ENCODE measurements at regions not wholly inside any gene's neighbourhood (a gene's known extent, or its start where the extent isn't known, plus 50 kb on each side); places are given as distances from the start of the nearest gene placed in this dataset.

DNA sequence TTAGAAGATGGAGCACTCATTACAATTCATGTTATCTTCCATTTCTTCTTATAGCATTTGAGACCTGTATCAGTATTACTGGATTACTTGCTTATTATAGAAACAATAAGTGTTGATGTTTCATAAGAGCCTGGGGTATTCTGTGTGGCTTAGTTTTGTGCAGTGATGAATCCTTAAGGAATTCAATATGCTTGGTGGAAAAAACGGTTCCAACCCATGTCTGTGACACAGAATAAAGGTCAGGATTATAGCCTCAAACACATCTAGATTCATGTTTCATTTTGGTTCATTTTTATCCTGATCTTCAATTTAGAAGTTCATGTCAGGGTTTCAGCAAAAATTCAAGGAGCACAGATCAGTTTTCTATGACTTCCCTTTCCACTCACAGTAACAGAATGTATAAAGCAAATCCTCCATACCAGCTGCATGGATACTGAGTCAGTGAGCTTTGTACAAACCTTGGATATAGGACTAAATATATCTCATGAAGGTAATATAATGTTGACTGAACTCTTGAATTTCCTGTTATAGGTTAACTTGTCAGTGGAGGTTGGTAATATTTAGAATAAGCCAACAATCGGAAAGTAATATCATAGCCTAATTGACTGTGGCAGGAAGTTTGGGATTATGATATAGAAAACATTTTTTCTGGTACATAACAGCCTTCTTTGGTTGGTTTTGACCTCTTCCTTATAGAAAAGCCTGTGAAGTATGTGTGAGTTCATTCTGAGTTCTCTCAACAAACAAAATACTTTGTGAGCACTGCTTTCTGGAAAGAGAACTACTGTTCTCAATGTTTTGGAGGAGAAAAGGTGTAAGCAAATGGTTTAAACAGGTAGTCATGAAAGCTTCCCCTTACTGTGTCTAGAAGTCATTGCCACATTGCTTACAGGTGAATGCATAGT, 218.2 kb upstream of the TPM1 start:
- DNase-seq: peak; percentile 80

DNA sequence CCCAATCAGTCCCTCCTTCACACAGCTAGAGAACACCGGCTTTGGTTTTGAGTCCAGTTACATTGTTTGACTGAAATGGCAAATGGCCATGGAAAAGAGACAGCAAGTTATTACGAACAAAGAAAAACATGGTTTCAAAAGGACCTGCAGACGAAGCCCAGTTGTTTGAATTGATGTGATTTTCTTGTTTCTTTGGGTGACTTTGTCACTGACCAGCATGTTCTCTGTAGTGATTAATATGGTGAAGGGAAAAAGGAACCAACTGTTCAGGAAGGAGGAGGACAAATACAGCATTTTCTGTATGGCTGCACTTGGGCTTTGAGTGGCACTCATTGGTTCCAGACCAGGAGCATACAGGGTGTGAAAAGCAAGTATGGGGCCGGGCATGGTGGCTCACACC, 217.4 kb upstream of the TPM1 start:
- DNase-seq: no peak

DNA sequence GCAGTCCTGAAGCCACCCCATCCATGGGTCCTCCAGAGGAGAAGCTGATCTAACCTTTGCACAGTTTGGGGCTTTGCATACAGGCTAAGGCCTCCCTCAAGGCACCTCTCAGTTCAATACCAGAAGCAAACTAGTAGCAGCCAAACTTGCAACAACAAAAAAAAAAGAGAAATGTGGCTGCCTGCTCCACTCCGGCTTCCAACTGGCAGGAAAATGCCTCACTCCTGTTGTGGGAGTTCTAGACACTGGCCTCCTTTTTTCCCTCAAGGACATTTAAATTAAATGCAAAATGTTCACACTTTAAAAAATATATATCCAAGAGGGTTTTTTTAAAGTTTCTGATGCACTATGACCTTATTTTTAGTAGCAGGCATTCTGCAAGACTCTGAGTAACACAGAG, 216.0 kb upstream of the TPM1 start:
- DNase-seq: no peak

DNA sequence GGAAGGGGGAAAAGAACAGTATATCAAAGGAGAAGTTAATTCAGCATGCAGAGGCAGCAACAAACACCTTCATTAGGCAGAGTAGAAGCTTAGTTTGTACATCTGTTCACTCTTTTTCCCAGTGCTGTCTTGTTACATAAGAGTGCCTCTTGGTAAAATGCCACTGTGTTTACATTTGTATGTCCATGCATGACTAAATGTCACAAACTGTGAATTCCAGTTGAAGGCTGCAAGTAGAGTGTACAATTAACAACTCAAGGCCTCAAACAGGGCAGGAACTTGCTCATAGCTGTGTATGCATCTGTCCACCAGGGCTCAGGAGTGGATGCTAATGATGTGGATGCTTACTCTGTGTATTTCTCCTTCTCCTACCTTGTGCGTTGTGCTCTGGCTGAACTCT, 214.2 kb upstream of the TPM1 start:
- no peak for DNase-seq

DNA sequence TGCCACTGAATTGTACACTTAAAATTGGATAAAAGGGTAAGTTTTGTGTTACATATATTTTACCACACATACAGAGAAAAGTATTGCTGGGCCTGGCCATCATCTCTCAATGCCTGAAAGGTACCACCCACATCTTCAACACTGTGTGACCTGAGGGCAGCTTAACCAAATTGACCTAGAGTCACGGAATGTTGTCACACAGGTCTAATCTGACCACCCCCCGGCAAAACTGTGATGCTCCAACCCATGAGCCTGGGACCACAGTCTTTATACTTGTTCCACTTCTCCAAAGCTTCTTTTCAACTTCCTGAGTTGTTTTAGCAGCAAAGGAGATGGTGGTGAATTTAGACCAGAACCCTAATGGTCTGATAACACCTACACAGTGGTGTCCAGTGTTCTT, 210.3 kb upstream of the TPM1 start:
- no peak for DNase-seq

DNA sequence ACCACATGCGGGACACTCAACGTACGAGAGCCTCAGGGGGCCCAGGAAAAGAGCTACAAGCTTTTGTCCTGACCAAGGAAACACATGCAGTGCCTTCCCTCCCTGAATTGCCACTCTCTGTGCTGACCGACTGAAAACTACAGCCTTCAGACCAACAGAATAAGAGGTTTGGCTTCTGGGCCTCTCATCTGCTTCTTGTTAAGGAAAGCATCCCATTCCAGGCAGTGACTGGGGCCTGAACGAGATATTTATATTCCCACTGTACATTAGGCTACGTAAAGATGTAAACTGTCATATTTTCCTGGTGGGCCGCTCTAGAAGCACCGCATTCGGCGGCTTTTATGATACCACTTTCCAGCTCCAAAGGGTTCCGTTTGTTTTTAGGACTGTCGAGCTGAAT, 208.9 kb upstream of the TPM1 start:
- peak; percentile 77 for DNase-seq

DNA sequence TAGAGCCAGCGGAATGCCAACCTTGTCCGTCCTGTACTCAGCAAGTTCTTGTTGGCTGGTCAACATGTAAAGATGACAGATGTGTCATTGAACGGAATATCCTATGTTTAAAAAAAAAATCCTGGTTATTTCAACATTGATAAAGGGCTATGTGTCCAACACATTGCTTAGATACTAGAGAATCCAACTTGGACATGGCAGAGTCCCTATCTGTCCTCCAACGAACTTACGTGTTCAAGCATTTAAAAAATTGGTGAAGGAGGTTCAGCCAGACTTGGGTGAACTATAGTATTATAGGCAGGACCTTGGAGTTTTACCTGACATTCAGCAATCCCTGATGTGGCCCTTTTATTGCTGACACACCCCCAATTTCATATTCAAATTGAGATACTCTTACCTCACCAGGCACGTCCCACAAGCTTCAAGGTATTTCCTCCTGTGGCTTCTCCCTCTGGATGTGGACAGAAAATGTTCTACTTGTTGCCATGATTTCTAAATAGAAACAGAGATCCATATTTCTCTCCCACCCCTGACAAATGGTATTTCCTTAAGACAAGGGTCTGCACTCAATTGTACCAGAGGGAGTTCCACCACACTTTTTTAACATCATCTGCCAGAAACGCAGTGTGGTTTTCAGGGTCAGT, 207.7 kb upstream of the TPM1 start:
- peak; percentile 27 for DNase-seq

DNA sequence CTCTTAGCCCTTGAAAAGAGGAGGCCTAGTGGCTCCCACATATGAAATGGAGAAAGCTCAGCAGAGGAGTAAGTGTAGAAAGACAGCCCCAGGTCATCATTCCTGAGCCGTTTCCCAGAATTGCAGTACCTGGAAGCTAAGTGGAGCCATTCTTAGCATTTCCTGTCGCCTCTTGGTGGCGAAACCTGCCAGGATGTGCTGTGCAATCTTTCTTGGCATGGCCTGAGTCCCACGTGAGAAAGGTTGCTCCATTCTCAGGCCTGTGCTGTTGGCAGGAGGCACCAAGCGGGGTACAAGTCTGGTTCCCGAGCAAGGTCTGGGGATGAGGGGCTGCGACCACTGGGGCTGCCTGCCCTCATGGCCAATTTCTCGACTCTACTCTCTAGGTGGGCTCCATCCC, 207.2 kb upstream of the TPM1 start:
- DNase-seq: no peak

DNA sequence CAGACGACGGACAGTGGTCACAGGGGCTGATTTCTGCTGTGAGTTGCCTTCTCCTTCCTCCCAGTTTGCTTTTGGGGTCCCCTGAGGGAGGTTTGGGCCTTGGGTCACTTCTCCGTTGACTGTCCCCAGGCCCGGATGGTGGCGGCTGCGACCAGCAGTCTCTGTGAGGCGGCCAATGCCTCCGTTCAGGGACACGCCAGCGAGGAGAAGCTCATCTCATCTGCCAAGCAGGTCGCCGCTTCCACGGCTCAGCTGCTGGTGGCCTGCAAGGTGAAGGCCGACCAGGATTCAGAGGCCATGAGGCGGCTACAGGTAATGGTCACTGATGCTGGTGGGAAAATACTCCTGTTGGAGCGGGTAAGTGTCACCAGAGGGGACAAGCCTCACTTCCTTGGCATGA, 206.8 kb upstream of the TPM1 start:
- DNase-seq: no peak

DNA sequence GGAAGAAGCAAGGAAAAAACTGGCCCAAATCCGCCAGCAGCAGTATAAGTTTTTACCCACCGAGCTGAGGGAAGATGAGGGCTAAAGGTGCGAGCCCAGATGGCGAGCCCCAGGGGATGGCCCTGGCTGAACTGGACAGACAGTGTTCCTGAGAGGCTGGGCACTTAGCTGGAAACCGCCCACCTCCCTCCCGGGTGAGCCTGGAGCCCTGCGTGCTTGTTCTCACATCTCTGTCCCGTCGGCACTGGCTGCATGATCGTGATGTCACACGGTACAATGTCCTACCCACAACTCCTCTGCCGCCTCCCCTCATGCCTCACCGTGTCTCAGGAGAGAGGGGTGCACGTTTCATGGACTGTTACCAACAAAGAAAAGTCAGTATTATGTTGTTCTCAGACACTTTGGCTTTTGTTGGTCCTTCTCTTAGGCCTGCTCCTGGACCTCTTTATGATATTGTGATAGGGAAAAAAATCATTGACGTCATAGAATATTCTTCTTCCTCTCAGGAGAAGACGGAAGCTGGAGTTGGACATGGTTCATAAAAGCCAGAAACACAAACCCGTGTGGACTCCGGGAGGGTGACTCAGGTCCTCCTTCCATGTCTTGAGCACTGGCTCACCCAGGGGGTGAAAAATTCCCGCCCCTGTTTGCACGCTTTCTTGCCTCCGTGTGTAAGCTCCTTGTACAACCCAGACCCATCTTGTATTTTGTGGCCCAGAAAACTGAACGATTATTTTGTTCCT, 201.8 kb upstream of the TPM1 start:
- no peak for DNase-seq

DNA sequence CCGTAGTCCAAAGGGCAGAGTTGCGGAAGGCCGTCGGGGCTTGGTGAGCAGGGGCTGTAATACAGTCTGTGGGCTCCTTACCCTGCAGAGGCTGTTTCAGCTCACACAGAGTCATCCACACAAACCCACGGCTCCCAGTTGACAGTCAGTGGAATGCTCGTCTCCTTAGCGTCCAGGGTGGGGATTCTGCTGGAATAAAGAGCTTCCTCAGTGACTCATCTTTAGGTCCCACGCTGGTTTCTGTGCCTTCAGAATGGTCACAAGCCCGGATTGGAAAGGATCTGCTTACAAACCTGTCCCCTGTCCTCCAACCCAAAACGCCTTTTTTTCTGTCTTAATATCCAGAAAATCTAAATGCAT, 201.3 kb upstream of the TPM1 start:
- peak; percentile 55 for DNase-seq

DNA sequence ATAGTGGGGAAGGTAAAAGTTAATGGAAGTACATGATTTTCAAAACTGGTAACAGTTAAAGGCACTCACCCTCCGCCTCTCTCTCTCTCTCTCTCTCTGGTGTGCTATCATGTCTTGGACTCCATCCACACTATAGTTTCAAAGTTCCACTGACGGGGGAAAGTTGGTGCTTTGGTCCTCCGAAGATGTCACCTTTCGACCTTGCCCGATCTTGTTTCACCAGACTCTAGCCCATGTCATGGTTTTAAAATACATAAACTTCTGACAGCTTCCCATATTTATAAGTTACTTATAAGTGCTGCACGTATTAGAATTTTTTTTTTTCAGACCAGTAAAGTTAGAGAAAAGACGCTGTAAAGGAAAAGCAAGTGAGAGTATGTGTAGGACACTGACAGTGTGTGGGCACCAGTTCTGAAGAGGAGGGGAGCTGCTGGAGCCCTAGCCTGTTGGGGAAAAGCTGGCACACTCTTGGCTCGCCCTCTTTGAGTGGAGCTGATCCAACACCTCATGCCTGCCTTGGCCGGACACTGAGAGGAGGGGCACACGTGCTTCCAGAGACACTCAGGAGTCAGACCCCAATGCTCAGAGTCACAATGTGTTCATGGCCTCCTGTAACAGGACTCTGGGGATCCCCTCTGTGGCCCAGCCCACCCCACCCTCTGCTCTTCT, 200.5 kb upstream of the TPM1 start:
- no peak for DNase-seq

DNA sequence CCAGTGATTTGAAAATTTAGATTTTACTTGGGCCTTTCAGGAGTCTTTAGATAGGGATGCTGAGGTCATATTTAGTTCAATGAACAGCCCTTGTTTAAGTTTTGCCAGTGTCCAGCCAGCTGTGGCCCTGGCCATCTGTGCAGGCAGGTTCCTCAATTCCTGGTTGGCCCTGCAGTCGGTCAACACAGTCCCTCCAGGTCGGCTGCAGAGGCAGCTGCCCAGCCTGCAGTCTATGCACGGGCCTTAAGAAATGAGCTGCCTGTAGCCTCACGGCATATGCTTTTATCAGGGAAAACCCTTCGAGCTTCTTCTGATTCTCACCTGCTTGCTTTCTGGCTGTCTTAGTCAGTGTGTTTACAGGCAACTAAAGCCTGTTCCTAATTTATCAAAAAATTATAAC, 199.2 kb upstream of the TPM1 start:
- DNase-seq: no peak

DNA sequence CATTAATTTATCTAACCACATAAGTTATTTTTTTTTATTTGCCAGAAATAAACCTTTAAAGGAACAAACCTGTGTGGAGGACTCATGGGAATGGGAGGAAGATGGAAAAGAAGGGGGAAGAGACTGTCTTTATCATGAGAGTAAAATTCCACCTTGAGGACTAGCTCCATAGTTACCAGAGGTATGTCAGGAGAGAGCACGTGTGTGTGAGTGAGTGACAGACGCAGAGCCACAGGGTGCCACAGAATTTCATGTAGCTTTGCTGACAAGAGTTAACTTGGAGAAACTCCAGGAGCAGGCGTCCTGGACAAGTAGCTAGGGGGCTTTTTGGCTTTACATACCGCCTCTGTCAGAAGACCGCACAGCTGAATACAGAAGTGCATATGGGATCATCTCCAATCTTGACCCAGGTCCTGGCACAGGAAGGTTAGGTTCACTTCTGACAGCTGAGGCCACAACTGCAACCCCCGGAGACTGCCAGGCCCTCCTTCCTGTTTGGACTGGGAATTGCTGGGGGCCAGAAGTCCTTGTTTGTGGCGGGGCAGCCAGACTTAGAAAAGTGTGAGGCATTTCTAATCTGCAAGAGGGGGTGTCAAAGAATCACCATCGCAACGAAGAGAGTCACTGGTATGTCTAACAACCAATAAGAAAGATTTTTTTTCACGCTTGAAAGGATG, 197.8 kb upstream of the TPM1 start:
- DNase-seq: peak; percentile 46

DNA sequence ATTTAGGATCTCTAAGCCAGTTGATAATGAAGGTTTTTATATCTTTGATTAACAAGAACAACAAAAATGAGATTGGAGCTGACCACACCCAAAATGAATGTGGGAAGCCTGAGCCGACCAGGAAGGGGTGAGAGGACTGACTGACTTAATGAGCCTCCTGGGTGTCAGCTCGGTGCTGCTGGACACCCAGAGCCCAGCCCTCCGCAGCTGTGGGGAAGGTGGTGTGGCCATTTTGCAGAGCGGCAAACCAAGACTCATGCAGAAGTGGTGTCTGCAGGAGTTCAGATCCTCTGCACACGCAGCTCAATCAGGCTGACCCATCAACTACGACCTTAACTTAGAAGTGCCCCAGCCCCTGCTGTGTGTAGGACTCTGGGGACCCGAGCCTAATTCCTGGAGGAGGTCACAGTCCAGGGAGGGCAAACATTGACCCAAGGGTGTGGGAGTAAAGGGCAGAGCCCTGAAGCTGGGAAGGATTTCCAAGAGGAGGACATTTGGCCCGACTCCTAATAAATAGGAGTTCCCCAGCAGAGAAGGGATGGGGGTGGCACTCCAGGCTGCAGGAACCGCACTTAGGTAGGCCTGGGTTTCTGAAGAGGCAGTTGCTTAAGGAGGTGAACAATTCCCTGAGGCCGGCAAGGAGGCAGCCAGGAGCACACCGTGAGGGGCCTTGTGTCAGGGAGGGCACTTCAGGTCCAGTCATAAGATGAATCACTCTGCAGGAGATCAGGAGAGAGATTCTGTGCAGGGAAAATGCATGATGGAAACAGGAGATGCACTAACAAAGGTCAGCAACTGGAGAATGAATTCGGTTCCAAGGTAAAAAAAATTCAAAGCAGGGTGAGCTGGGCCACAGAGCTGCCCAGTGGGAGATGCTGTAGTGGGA, 197.1 kb upstream of the TPM1 start:
- peak; percentile 49 for DNase-seq

DNA sequence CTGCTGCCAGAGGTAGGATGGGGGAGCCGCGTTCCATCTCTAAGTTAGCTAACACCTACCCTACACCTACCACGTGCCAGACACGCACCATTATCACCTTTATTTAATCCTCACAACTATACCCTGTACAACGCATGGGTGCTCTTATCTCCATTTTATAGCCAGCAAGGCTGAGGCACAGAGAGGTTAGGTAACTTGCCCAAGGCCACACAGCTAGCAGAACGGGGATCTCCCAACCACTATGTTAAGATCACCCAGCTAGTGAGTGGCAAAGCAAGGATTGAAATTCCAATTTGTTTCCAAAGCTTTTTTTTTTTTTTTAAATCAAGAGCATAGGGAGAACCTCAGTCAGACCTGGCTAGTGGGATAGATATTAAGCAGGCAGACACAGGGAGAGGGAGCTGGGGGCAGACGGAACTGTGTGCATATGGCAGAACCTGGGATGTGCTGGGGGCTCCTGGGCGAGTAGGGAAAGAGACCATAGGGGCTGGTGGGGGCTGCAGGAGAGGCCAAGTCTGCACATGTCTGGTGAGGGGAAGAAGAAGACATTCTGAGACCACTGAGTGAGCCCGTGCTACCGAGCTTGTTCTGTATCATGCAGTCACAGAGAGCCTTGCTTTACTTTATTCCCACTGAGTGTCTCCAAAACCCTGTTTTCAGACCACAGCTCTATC, 196.3 kb upstream of the TPM1 start:
- DNase-seq: no peak

DNA sequence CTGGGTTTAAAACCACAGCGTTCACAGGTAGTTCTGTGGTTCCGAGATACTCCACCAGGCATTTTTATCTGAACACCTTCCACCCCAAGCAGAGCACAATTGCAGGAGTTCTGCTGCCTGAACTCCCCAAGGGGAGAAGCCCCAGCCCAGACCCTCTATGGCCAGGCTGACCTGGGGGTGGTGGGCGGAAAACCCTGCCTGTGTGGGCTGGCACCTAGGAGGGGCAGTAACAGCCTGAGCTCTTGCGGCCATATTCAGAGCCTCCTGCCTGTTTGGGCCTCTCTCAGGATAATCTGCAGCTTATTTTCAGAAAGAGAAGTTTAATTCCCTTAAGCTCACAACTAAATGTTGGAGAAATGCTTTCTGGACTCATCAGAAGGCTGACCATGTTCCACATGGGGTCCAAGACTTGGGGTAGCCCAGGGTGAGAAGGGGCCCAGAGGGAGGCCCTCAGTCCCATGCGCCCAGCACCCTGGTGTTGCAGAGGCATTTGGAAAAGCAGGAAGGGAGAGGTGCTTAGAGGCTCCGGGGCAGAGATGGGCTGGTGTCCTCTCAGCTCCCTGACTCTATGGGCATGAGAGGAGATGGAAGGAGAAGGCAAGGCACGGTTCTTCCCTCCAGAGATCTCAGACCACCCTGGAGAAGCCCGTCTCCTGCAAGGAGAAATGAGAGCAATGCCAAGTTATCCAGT, 195.6 kb upstream of the TPM1 start:
- DNase-seq: no peak

DNA sequence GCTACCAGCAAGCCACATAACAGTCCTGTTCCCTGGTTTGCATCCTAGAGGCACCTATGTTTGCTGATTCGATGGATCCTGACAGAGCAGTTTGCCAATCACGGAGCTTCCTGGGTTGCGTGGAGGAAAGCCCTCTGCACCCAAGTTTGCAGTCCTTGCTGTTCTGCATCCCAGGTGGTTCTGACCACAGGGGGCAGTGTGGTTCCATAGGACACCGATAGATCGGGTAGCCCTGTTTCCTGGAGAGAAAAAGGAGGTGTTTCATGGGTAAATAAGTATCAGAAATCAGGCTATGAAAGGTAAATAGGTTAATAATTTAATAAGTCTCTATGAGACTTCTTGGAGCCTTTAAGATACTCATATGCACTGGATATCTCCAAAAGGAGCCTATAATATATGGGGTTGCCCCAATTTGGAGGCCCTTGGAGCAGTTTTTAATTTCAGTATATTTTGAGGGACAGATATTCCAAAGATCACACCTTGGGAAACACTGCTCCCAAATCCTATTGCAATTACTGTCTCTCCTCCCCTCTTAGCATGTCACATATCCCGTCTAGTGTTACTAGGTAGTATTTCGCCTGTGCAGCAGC, 194.6 kb upstream of the TPM1 start:
- DNase-seq: peak; percentile 67

DNA sequence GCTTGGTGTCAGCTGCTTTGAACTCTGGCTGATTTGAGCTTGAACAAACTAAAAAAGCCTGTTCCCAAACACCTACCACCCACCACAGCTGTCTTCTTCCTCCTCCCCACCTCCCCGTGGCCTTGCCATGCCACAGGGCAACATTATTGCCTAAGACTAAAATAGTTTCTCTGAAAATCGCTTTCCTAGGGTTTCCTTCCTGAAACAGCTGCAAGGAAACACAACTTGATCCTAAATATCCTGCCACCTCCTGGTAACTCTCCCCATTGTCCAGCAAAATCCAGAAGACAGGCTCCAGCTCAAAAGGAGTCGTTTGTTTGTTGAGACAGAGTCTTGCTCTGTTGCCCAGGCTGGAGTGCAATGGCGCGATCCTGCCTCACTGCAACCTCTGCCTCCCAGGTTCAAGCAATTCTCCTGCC, 193.9 kb upstream of the TPM1 start:
- DNase-seq: peak; percentile 49
